ENCODE measurements at regions not wholly inside any gene's neighbourhood (a gene's known extent, or its start where the extent isn't known, plus 50 kb on each side); places are given as distances from the start of the nearest gene placed in this dataset.

DNA sequence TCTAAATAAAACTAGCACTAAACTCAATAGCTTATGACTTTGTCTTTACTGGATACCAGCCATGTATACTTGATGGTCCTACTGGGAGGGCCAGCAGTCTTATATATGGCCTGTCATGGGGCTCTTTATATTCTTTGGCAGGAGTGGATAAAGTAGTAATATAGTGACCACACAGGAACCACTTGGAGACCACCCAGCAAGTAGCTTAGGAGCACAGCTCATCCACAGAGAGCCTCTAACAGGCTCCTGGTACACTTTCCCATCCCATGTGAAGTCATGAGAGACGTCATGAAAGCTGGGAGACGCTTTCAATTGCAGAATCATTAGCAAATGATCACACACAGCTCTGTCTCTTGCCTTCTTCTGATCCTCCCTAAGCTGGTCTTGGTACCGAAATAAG is 360.9 kb upstream of the ACVR2A start:
- TF ChIP-seq, protein P1, sequence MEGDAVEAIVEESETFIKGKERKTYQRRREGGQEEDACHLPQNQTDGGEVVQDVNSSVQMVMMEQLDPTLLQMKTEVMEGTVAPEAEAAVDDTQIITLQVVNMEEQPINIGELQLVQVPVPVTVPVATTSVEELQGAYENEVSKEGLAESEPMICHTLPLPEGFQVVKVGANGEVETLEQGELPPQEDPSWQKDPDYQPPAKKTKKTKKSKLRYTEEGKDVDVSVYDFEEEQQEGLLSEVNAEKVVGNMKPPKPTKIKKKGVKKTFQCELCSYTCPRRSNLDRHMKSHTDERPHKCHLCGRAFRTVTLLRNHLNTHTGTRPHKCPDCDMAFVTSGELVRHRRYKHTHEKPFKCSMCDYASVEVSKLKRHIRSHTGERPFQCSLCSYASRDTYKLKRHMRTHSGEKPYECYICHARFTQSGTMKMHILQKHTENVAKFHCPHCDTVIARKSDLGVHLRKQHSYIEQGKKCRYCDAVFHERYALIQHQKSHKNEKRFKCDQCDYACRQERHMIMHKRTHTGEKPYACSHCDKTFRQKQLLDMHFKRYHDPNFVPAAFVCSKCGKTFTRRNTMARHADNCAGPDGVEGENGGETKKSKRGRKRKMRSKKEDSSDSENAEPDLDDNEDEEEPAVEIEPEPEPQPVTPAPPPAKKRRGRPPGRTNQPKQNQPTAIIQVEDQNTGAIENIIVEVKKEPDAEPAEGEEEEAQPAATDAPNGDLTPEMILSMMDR (IDR thresholded peaks at IDR 0.05; ENCODE audit: insufficient read depth, low read length, severe bottlenecking) = no peak
- H3K27me3 ChIP-seq (ENCODE audit: control insufficient read depth, insufficient read depth, low read length) = no peaks in the 10 kb centered on the region
- no peaks in the 10 kb centered on the region for H3K36me3 ChIP-seq (ENCODE audit: control insufficient read depth, insufficient read depth, low read length)
- FAIRE-seq (no peak), DNase-seq (ENCODE audit: low read depth) (no peak)
- no peak overlapping the region for H3K4me3 ChIP-seq (ENCODE audit: low read depth, low read length)

DNA sequence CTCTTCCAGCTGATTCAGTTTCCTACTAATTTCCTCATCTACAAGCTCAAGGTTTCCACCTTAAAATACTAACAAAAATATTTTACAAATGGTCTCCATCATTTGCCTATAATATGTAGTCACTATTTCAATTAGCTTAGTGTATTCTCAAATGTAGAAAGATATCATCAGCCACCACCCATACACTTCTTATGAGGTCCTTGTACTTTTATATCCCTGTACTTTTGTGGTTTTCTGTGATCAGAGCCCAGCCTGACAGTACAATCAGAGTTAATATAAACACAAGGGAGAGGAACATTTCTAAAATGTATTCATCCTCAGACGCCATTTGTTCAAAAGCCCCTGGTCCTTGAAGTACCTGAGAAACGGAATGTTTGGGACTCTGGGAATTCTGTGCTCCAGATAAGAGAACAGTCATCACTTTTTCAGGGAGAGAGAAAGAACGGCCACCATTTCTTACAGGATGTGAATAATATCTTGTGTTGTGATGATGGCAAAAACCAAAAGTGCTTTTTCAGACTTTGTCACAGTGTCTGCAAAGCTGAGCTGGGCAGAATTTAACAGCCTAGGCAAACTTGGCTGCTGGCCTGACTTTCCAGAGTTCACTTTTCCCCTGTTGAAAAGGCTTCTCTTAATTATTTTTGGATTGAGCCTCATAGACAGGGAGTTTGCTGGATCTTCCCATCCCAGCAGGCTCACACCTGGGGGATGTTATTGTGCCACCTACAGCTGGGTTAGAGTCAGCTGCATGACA is 361.7 kb upstream of the ACVR2A start:
- H3K36me3 ChIP-seq (ENCODE audit: control insufficient read depth, insufficient read depth, low read length) = no peaks in the 10 kb centered on the region
- TF ChIP-seq, protein P1 (IDR thresholded peaks at IDR 0.05; ENCODE audit: insufficient read depth, low read length, severe bottlenecking) = no peak
- no peak for DNase-seq (ENCODE audit: low read depth)
- no peak for FAIRE-seq
- H3K27me3 ChIP-seq (ENCODE audit: control insufficient read depth, insufficient read depth, low read length) = no peaks in the 10 kb centered on the region
- no peak overlapping the region for H3K4me3 ChIP-seq (ENCODE audit: low read depth, low read length)

DNA sequence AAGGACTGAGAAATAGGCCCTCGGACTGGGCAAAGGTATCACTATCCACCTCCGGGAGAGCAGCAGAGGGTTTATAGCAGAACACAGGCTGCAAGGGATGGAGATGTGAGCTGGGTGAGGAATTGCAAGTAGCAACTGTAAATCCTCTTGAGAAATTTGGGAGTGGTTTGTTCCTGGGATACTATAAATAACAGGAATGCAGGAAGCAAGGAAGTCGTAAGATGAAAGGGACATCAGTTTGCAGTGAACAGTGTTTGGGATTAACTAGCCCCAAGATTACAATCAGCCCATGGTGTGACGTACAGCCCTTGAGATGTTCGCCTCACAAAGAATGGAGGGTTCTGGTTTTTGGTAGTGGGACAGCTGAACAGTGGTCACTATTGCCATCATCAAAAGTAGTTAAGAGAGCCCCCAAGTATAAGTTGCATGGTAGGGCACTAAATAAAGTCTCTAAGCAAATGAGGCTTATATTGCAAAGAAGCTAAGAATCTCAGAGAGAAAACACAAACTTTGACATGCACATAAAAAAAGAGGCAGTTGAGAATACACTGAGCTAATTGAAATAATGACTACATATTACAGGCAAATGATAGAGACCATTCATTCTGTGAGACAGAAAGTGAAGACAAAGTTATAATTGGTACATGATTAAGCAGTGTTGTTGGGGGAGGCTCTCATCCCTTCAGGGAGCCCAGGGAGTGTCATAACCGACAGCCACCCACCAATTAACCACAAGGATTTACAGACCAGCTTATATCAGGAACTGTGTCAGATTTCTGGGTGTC is 362.5 kb upstream of the ACVR2A start:
- no peaks in the 10 kb centered on the region for H3K27me3 ChIP-seq (ENCODE audit: control insufficient read depth, insufficient read depth, low read length)
- FAIRE-seq (no peak), DNase-seq (ENCODE audit: low read depth) (no peak)
- no peak overlapping the region for H3K4me3 ChIP-seq (ENCODE audit: low read depth, low read length)
- TF ChIP-seq, protein P1 (IDR thresholded peaks at IDR 0.05; ENCODE audit: insufficient read depth, low read length, severe bottlenecking) = no peak
- no peaks in the 10 kb centered on the region for H3K36me3 ChIP-seq (ENCODE audit: control insufficient read depth, insufficient read depth, low read length)

DNA sequence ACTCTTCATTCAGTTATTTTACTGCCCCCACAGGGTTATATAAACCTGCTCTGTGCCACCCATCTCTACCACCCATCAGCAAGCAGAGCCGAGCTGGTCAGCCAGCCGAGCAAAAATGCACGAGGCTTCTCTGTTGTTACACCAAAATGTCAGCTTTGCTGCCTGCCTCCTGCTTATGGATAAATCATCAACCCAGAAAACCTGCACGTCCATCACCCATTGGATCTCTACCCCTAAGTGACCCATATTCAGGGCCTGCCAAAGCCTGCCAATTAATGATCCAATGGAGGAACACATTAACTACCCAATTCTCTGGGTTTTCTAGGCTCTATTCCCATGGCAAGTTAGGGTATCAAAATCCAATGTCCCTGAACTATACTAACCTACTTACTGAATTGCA is 365.5 kb upstream of the ACVR2A start:
- TF ChIP-seq, protein P1 (IDR thresholded peaks at IDR 0.05; ENCODE audit: insufficient read depth, low read length, severe bottlenecking) = no peak
- DNase-seq (ENCODE audit: low read depth) = no peak
- no peak for FAIRE-seq

DNA sequence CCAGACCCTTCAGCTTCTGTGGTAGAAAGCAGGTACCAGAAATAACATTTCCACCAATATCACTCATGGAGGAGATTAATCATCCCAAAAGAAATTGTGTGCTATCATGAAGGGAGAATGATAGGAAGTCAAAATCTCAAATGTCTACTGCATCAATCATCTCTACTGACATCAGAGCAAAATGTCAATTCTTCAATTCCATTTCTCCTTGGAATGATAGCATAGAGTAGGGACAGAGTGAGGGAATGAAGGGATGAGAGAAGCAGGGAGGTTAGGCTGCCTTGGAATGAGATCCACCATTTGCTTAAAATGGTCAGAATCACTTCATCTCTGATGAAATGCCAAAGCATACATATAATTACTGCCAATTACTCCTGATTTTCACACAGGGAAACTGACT is 371.8 kb upstream of the ACVR2A start:
- H3K36me3 ChIP-seq (ENCODE audit: control insufficient read depth, insufficient read depth, low read length) = no peaks in the 10 kb centered on the region
- TF ChIP-seq, protein P1 (IDR thresholded peaks at IDR 0.05; ENCODE audit: insufficient read depth, low read length, severe bottlenecking) = no peak
- no peak for FAIRE-seq
- DNase-seq (ENCODE audit: low read depth) = no peak
- H3K27me3 ChIP-seq (ENCODE audit: control insufficient read depth, insufficient read depth, low read length) = no peaks in the 10 kb centered on the region
- H3K4me3 ChIP-seq (ENCODE audit: low read depth, low read length) = no peak overlapping the region

More for the DNA sequence above, 365.5 kb upstream of the ACVR2A start:
- no peak overlapping the region for H3K4me3 ChIP-seq (ENCODE audit: low read depth, low read length)
- H3K36me3 ChIP-seq (ENCODE audit: control insufficient read depth, insufficient read depth, low read length) = no peaks in the 10 kb centered on the region
- no peaks in the 10 kb centered on the region for H3K27me3 ChIP-seq (ENCODE audit: control insufficient read depth, insufficient read depth, low read length)

All from bronchial epithelial cell (primary cell).